GM12878 (cell line): ENCODE measurements at regions not wholly inside any gene's neighbourhood (a gene's known extent, or its start where the extent isn't known, plus 50 kb on each side); places are given as distances from the start of the nearest gene placed in this dataset.

Experiments used
- ATAC-seq: fragments of 200-7000 bp; cut with Tn5 transposase; 3 replicates; pipeline ENCODE4 v1.9.1; 2020; ENCODE audit warnings: mild to moderate bottlenecking, moderate library complexity
- BruUV-seq: library from RNA; stranded (reverse); fragments of 400-500 nt; replicated peaks from 2 replicates; lab custom pipeline; 2021; lab: Mats Ljungman, UMichigan
- CTCF ChIA-PET: fragments of 300-600 bp; sonication (Branson Sonifier 250); formaldehyde crosslinking; extraction: SDS; loops from one replicate; lab custom pipeline; 2021; ENCODE audit warnings: inconsistent platforms; lab: Yijun Ruan, JAX
- POLR2A ChIA-PET: fragments of 350-600 bp; formaldehyde crosslinking; extraction: SDS; loops from one replicate; lab custom pipeline; 2021; ENCODE audit warnings: inconsistent platforms; lab: Charles Lee
- RAD21 ChIA-PET: fragments of 300-600 bp; sonication (Branson Sonifier 250); formaldehyde crosslinking; loops from one replicate; lab custom pipeline; 2023; ENCODE audit warnings: antibody characterized with exemption; ENCODE audit not compliant: unreplicated experiment; lab: Charles Lee
- SMC1A ChIA-PET: fragments of 300-600 bp; sonication (Branson Sonifier 250); formaldehyde crosslinking; loops from one replicate; lab custom pipeline; 2023; ENCODE audit not compliant: unreplicated experiment, uncharacterized antibody; lab: Charles Lee
- DNase-seq: peaks from one replicate; pipeline ENCODE4 v3.0.0-alpha.2; 2011; ENCODE audit warnings: low read depth, low spot score
- FAIRE-seq: peaks from 3 replicates; lab custom pipeline; 2011; peaks lifted over from hg19 to GRCh38; lab: Jason Lieb, UNC
- H2AFZ ChIP-seq: 2 replicates; pipeline ENCODE4 v1.6.0; 2011; ENCODE audit warnings: low read depth, low read length, control low read depth; ENCODE audit not compliant: control insufficient read depth
- H3K27ac ChIP-seq: 2 replicates; pipeline ENCODE4 v1.5.1; 2011; ENCODE audit warnings: control low read depth; ENCODE audit not compliant: control insufficient read depth, insufficient read depth
- H3K27me3 ChIP-seq, 2 experiments: replicated peaks in 1 of 2; 2 replicates each; pipeline versions ENCODE4 v1.6.0 to v1.6.1; 2011; ENCODE audit warnings: low read length in 1 of 2; ENCODE audit not compliant: control insufficient read depth in 2 of 2, insufficient read depth in 2 of 2
- H3K36me3 ChIP-seq, 2 experiments: 2 replicates each; pipeline ENCODE4 v1.5.1; 2011; ENCODE audit warnings: low read length in 1 of 2; ENCODE audit not compliant: control insufficient read depth in 2 of 2, insufficient read depth in 2 of 2
- H3K4me1 ChIP-seq: 2 replicates; pipeline ENCODE4 v1.6.1; 2011; ENCODE audit warnings: mild to moderate bottlenecking, low read length, moderate library complexity, mixed read lengths; ENCODE audit not compliant: control insufficient read depth, insufficient read depth
- H3K4me2 ChIP-seq: 2 replicates; pipeline ENCODE4 v1.6.0; 2011; ENCODE audit warnings: control low read depth; ENCODE audit not compliant: control insufficient read depth, insufficient read depth
- H3K4me3 ChIP-seq: fragments of 200-600 bp; sonication (generic); 2 replicates; pipeline ENCODE4 v1.5.1; 2016
- H3K79me2 ChIP-seq: 2 replicates; pipeline ENCODE4 v1.6.0; 2011; ENCODE audit warnings: low read length; ENCODE audit not compliant: control insufficient read depth, insufficient read depth
- H3K9ac ChIP-seq: 2 replicates; pipeline ENCODE4 v1.8.0; 2011; ENCODE audit warnings: low read length, control low read depth, mixed read lengths; ENCODE audit not compliant: control insufficient read depth, insufficient read depth
- H3K9me3 ChIP-seq: replicated peaks from 3 replicates; pipeline ENCODE4 v1.5.1; 2011; ENCODE audit warnings: mild to moderate bottlenecking, low read length; ENCODE audit not compliant: control insufficient read depth, insufficient read depth
- H4K20me1 ChIP-seq: 2 replicates; pipeline ENCODE4 v1.6.0; 2011; ENCODE audit not compliant: control insufficient read depth, insufficient read depth
- CBX3 ChIP-seq: fragments of 200-600 bp; sonication (generic); IDR thresholded peaks from 2 replicates; pipeline ENCODE4 v1.6.1; 2016; ENCODE audit warnings: low read depth, borderline replicate concordance
- EED ChIP-seq: sonication (generic); IDR thresholded peaks from 2 replicates; pipeline ENCODE4 v1.6.1; 2016; ENCODE audit warnings: antibody characterized with exemption, low read depth
- FOS ChIP-seq: IDR thresholded peaks from 3 replicates; pipeline ENCODE4 v1.6.1; 2011; ENCODE audit warnings: borderline replicate concordance; ENCODE audit not compliant: insufficient read length; ENCODE audit errors: extremely low read depth
- FOXM1 ChIP-seq: IDR thresholded peaks from 2 replicates; pipeline ENCODE4 v1.6.1; 2012; ENCODE audit warnings: low read depth, mild to moderate bottlenecking, inconsistent platforms, low read length, moderate library complexity
- GABPA ChIP-seq: IDR thresholded peaks from 2 replicates; pipeline ENCODE4 v1.6.1; 2014; ENCODE audit warnings: antibody characterized with exemption, low read depth, mild to moderate bottlenecking, inconsistent platforms
- GATAD2B ChIP-seq: fragments of 450-650 bp; conservative IDR thresholded peaks from 2 replicates; pipeline ENCODE4 v1.6.1; 2017; ENCODE audit warnings: low read depth, mild to moderate bottlenecking, moderate library complexity
- HDGF ChIP-seq: fragments of 450-650 bp; IDR thresholded peaks from 2 replicates; pipeline ENCODE4 v1.6.1; 2016; ENCODE audit warnings: antibody characterized with exemption
- PBX3 ChIP-seq: IDR thresholded peaks from 2 replicates; pipeline ENCODE4 v1.6.1; 2011; ENCODE audit warnings: mild to moderate bottlenecking, low read depth, low read length, moderate library complexity; ENCODE audit not compliant: insufficient replicate concordance
- SRF ChIP-seq, 2 experiments: IDR thresholded peaks; 2 replicates each; pipeline ENCODE4 v1.6.1; 2011; ENCODE audit warnings: low read depth in 2 of 2, low read length in 2 of 2, mild to moderate bottlenecking in 1 of 2, moderate library complexity in 1 of 2
- ZBTB4 ChIP-seq: fragments of 450-650 bp; formaldehyde crosslinking; IDR thresholded peaks from 2 replicates; pipeline ENCODE4 v1.4.0; 2022; ENCODE audit warnings: mild to moderate bottlenecking, moderate library complexity
- ZSCAN29 ChIP-seq: fragments of 450-650 bp; IDR thresholded peaks from 2 replicates; pipeline ENCODE4 v1.6.1; 2017; ENCODE audit warnings: mild to moderate bottlenecking, moderate library complexity
- WGBS: methylation state at CpG from one replicate; pipeline ENCODE4 v1.1.6; 2016; ENCODE audit warnings: low lambda C conversion rate; ENCODE audit not compliant: insufficient replicate concordance, insufficient coverage; ENCODE audit errors: missing lambda C conversion rate; 5-methylcytosine and 5-hydroxymethylcytosine counted together
- in situ Hi-C: fragments of 300-500 bp; cut with MboI; formaldehyde crosslinking; loops from 9 replicates; pipeline ENCODE4 v1.14.3; 2018; ENCODE audit warnings: mixed read lengths
- intact Hi-C: fragments of 100-400 bp; cut with micrococcal nuclease; formaldehyde crosslinking; loops from one replicate; pipeline ENCODE4 v1.14.2; 2022; ENCODE audit not compliant: unreplicated experiment

- TF ChIP-seq GABPA (no peak), FOXM1 (no peak), PBX3 (no peak), EED (no peak), SRF (IDR thresholded peaks at IDR 0.05; ENCODE audit: low read depth in 2 of 2, low read length in 2 of 2) (no peak), GATAD2B (no peak), ZSCAN29 (no peak), FOS (no peak), CBX3 (no peak), ZBTB4 (CRISPR knock-in tag) (no peak), HDGF (no peak)
- TF ChIP-seq, all 136 proteins: peak for 0
- H4K20me1 ChIP-seq, result no peaks in the 10 kb centered on the region
- H3K4me1 ChIP-seq, result no peaks in the 10 kb centered on the region; the same call in 1 of the 2 replicates
- H3K36me3 ChIP-seq, result no peaks in the 10 kb centered on the region
- WGBS, result 85% methylated on average over 3 of the region's 3 CpGs
- in situ Hi-C loops, result no loop called here
- ChIA-PET POLR2A (no interaction called here), CTCF (interaction anchor here (0.5 to 1.0 kb wide), 2 partner anchors 102 to 128 kb away, joined by 3 to 5 read pairs; no protein-coding TSS in a partner anchor), SMC1A (interaction anchor here (0.7 kb wide), 1 partner anchor 11 kb away, joined by 3 read pairs; no protein-coding TSS in a partner anchor), RAD21 (no interaction called here)
- no peak overlapping the region for H3K9ac ChIP-seq
- BruUV-seq, result no TSS peak
- no peak overlapping the region for H3K4me2 ChIP-seq
- peaks cover 0 to 4% of the 10 kb centered on the region in 2 experiments; a peak in 1 of 4 replicates for H3K27me3 ChIP-seq
- H2AFZ ChIP-seq, result no peak overlapping the region
- no peaks in the 10 kb centered on the region for H3K79me2 ChIP-seq
- H3K4me3 ChIP-seq, result no peak overlapping the region
- no peak for FAIRE-seq
- intact Hi-C loops, result no loop called here
- H3K9me3 ChIP-seq, result no peaks in the 10 kb centered on the region; the same call in 2 of the 3 replicates
- no peak overlapping the region for H3K27ac ChIP-seq
- no peak for DNase-seq
- ATAC-seq, result no peak
Observed at GRCh38 chr4:24659241-24659961, 75.0 kb upstream of the DHX15 start.
